Esophagus muscularis mucosa (tissue), 4 donors: ENCODE measurements at regions not wholly inside any gene's neighbourhood (a gene's known extent, or its start where the extent isn't known, plus 50 kb on each side); places are given as distances from the start of the nearest gene placed in this dataset.

ENCODE experiments used
- EP300 ChIP-seq: sonication (generic); formaldehyde crosslinking; IDR thresholded peaks from one replicate; pipeline ENCODE4 v1.6.1; 2017; ENCODE audit warnings: antibody characterized with exemption
- POLR2AphosphoS5 ChIP-seq, 2 donors: sonication (generic); formaldehyde crosslinking; IDR thresholded peaks; one replicate each; pipeline ENCODE4 v1.6.1; 2017; ENCODE audit warnings: antibody characterized with exemption in 2 of 2
- TF ChIP-seq, protein P1 (sequence below), 3 experiments: fragments of 200-600 bp in 2 of 3; fragments of 450-650 bp in 1 of 3; sonication (generic) in 2 of 3; IDR thresholded peaks; one replicate each; pipeline ENCODE4 v1.5.1; 2017 to 2019; ENCODE audit warnings: antibody characterized with exemption in 3 of 3, mild to moderate bottlenecking in 2 of 3, moderate library complexity in 1 of 3

DNA sequence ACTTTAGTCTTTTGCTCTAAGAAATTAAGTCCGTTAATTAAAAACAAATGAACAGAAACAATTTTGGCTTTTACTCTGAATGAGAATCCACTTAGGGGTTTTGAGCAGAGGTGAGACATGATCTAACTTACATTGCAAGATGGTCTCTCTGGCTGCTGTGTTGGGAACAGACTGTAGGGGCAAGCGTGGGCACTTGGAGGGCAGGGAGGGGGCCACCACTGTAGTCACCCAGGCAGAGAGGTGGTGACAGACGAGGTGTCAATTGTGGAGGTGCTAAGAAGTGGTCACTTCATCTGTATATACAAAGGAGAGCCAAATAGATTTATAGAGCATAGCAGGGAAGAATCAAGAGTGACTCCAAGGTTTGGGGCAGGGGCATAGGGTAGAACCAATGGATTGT, 71.1 kb upstream of the IRF2BP2 start:
- TF ChIP-seq, protein P1, sequence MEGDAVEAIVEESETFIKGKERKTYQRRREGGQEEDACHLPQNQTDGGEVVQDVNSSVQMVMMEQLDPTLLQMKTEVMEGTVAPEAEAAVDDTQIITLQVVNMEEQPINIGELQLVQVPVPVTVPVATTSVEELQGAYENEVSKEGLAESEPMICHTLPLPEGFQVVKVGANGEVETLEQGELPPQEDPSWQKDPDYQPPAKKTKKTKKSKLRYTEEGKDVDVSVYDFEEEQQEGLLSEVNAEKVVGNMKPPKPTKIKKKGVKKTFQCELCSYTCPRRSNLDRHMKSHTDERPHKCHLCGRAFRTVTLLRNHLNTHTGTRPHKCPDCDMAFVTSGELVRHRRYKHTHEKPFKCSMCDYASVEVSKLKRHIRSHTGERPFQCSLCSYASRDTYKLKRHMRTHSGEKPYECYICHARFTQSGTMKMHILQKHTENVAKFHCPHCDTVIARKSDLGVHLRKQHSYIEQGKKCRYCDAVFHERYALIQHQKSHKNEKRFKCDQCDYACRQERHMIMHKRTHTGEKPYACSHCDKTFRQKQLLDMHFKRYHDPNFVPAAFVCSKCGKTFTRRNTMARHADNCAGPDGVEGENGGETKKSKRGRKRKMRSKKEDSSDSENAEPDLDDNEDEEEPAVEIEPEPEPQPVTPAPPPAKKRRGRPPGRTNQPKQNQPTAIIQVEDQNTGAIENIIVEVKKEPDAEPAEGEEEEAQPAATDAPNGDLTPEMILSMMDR (IDR thresholded peaks at IDR 0.05): no peak
- TF ChIP-seq POLR2AphosphoS5 (IDR thresholded peaks at IDR 0.05): no peak
- TF ChIP-seq EP300: no peak
